GM18511 (cell line): ENCODE measurements at regions not wholly inside any gene's neighbourhood (a gene's known extent, or its start where the extent isn't known, plus 50 kb on each side); places are given as distances from the start of the nearest gene placed in this dataset.

Source experiments
- ATAC-seq: cut with Tn5 transposase; IDR thresholded peaks from one replicate; pipeline ENCODE4 v1.9.1; 2021; ENCODE audit warnings: mild to moderate bottlenecking, moderate library complexity; ENCODE audit not compliant: unreplicated experiment

DNA sequence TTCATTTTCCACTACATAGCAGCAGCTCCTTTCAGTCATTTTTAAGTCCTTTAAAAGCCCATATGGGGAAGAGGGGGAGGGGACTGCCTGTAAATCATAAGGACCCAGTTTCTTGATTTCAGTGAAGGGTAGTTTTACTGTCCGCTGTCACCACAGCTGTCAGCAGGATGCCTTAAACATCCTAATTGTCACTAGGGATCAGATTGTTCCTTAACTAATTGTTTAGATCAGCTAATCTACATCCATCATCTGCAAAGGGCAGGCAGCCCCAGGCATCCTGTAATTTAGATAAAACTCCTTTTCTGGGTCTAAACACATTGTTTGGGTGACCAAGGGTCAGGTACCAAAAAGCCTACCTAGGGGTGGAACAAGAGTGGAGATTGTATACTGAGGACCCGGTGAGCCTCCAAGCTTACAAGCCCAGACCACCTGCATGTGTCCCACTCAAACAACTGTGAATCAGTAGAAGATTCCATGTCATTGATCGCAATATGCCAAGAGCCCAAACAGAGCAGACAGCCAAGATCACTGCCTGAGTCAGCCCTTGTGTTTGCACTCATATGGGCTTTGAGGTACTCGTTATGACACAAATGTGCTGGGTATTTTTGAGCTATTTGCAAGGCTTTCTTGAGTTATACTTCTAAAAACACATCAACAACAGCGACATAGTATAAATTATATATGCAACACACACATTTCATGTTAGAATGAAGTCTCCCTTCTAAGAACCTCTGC lies 198.7 kb upstream of the CEP162 start:
- ATAC-seq, result no peak

DNA sequence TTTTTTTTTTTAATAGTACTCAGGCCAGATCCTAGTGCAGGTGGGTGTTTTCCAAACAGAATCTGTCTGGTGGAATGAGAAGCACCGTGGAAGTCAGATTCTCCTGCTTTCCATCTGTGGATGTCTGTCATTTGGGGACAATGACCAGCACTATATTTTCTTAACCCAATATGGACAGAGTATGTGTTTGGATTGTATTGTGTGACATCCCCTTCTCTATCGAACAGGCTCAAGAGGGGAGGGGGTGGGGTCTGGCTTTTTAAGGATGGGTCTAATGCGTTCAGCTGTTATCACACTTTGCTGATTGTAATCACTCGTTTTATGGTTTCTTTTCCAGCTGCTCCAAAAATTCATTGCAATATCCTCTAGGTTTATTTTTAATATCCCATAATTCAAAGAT lies 197.5 kb upstream of the CEP162 start:
- ATAC-seq, result no peak

DNA sequence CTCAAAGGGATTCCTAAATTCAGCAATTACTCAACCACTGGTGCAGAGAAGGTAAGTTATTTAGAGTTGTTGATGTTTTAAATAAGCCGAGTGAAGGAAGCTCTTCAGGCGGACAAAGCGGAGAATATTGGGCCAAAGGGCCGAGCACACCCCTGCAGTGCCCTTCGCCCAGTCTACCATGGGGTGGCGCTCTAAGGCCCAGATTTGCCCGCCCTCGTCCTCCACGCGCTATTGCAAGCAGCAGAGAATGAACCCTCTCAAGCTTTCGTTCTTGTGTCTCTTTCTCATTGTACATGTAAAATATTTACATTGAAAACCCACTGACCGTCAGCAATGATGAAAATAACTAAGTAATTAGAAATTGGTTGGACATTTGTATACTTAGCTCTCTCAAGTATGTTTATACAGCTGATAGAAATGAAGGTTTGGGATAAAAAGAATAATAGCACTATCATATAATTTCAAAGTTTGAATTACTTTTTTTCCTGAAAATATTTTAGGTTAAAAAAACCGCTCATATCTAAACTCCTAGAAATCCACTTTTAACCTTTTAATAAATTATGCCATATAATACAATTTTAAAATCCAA lies 195.0 kb upstream of the CEP162 start:
- ATAC-seq, result peak; percentile 82

DNA sequence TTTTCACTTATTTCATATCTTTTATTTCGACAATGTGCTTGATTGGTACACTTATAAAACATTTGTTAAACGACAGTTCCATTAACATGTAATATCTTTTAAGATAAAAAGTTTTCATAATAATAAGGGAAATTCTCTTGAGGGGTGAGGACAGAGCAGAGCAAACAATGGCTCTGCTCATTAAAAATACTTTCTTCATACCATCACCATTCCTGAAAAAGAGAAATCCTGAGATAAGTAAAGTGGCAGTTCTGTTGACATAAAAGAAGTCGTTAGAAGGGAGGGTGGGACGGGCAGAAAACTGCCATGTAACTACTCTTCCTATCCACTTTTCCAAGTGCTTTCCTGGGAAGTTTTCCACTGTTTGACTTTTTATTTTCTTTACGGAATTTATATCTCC lies 193.6 kb upstream of the CEP162 start:
- ATAC-seq, result no peak

DNA sequence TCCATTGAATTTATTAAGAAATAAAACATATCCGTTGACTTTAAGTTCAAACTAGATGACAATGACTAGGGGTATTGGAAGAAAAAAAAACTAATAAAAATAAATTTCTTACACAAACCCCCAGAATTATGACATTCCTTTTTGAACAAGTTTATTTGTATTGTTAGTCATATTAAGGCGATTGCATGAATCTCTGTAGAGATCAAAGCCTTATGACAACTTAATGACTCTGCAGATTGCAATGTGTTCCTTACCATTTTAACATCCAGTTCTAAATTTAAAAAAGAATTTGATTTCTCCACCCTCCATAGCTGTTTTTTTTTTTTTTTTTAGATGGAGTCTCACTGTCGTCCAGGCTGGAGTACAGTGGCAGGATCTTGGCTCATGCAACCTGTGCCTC lies 189.8 kb upstream of the CEP162 start:
- no peak for ATAC-seq

DNA sequence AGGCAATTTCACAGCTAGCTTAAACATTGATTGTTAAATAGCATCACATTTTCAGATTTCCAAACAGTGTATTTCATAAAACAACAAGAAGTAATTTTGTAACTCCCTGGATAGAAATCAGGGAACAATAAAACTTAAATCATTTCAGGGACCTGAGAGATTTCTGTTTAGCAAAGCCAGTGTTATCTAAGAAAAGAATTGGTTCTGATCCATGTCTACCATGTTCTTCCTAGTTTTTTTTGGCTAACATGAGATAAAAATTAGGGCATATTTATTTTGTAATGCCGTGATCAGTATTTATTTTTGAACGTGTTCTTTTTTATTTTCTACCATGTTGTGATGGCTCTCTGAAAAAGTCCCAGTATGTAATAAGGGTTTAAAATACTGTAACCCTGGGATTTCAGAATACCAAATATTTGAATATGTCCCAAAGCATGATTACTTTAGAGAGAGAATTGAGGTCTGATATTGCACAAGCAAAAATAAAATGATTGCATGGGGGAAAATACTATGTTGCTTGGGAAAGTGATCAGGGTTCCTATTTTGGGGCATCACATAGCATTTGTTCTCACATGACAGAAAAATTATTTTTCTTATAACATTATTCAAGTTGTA lies 188.7 kb upstream of the CEP162 start:
- ATAC-seq, result no peak

DNA sequence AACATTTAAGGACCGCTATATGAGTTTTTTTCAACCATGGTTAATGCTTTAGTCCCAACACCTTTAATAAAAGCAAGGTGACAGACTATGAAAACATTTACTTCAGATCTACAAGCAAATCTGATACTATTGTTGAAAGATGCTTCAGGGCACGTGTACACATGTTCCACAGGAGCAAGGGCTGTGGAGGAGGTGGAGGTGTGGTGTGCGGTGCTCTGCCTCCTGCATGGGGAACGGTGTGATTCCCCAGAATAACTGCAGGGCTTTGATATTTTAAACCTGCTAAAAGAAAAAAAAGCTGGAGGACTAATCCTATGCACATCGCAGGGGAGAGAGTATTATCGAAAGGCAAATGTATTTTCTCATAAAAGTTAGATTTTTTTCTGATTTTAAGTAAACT lies 188.1 kb upstream of the CEP162 start:
- ATAC-seq, result no peak

DNA sequence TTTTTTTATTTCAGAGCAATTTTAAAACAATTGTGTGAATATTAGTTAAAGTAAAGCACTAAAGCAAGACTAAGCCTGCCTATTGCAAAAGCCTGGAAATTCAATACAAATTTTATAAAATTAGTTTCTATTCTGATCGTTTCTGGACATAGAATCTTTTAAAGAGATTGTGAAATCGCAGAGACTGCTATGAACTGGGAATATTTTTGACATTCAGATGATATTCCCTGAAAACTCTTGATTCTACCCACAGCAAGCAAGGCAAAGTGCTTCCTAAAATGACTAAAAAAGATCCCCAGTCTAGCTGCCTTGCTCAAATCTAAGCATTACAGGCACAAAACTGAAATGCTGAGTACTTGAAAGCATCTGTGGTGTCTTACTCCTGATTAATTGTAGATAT lies 187.6 kb upstream of the CEP162 start:
- no peak for ATAC-seq

DNA sequence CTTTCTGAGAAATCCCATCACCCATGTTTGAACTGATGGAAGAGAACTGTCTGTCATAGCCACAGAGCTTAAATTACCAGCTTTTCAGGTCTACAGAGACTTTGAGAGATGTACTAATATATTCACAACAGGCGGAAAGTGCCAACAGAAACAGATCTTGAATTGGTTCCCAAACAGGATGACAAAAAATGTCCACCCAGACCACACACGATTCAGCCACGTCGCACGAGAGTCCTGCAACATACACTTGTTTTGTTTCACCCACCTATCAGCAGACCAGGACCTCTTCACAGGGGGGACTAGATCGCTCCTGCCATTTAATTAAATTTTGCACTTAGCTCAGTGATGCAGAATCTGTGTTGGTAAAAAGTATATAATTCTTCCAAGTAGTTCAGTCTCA lies 187.1 kb upstream of the CEP162 start:
- no peak for ATAC-seq

DNA sequence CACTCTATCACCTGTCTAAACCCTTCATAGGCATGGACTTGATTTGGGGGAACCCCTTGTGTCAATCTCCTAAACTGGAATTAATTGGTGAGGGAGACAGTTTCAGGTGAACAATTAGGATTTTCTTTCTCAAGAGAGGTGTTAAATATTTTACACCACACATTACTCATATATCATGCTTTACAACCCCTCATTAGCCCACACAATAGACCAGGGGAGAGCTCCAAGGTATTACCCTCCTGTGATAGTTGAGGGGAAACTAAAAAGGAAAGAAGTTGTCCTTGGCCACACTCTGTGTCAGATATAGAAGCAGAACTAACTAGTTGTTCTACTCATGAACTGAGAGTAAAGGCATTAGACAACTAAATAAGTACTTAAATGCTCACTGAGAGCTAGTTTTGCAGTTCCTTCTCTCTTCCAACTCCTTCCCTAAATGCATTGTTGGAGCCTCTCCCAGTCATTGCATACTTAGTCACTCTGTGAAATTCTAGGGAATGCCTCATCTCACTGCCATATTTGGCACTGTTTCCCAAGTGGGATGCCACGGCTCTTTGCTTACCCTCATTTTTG lies 183.7 kb upstream of the CEP162 start:
- no peak for ATAC-seq

DNA sequence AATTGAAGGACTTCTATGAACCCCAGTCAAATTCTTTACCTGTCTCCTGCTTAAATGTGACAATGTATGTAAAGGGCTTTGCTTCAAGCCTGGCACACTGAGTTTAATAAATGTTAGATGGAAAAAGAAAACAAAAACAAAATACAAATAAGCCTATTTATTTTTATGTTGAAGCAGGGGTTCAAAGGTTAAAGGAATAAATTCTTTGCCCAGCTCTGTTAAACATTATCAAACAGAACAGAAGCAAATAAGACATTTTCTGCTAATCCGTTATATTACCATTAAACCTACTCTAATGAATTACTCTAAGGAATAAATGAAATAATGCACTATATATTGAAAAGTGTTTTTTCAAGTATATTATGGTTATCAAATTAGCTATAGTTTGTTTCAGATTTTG lies 182.5 kb upstream of the CEP162 start:
- no peak for ATAC-seq

DNA sequence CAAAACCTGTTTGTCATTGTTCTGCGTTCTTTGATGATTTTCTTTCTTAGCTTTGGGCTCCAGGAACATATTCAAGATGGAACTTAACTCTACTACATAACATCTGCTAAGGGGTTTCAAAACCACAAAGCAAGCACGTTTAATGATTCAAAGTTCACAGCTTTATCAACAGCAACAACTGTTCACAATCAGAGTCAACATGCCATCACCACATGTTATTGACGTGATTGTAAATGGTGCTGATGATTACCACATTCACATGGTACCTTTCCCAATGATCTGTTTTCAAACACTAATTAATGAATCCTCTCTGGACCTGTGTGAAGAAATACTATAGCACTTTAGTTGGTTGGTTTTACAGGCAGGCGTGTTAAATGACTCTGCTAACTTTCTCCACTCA lies 180.6 kb upstream of the CEP162 start:
- ATAC-seq, result no peak

DNA sequence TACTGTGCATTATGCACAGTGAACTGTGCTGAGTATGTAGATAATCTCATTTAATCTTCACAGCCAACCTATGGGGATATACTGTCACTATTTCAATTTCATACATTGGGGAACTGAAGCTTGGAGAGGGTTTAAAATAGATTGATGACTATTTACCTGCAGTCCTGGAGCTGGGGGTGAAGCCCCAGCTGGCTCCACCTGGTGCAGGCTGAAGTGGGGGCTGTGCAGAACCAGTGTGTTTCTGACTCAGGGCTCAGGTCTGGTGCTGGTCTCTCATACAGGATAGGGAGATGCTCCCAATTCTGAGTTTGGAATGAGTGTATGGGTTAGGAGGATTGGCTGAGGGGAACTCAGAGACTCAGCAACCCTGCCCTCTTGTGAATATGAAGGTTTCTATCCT lies 176.1 kb upstream of the CEP162 start:
- no peak for ATAC-seq

DNA sequence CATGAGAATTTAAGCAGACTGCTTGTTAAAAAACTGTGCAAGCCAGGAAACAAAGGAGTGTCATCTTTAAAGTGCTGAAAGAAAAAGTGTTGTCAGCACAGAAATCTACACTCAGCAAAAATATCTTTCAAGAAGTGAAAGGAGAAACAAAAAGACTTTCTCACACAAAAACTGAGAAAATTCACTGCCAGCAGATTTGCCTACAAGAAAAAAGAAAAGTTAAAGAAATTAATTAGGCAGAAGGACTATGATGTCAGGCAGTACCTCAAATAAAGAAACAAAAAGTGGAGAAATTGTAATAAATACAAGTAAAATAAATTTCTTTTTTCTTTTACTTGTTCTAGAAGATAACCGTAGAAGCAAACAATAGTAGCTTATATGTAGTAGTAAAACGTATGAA lies 171.6 kb upstream of the CEP162 start:
- ATAC-seq, result no peak

DNA sequence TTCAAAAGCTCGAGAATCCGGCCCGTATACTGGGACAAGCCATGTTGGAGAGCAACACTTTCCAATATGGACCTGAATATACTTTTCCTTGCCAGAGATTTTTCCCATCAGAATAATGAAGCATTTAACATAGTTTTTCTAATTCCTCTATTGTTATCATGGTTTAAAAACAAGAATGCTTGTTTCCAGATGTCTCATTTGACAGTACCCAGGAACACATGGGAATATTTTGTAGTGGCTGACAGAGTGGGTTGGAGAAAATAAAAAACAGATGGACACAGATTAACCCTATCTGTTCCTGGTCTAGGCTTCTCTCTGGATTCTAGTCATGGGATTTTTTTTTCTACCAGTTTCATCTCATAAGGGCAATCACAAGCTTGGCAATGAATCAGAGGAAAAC lies 164.8 kb upstream of the CEP162 start:
- no peak for ATAC-seq

DNA sequence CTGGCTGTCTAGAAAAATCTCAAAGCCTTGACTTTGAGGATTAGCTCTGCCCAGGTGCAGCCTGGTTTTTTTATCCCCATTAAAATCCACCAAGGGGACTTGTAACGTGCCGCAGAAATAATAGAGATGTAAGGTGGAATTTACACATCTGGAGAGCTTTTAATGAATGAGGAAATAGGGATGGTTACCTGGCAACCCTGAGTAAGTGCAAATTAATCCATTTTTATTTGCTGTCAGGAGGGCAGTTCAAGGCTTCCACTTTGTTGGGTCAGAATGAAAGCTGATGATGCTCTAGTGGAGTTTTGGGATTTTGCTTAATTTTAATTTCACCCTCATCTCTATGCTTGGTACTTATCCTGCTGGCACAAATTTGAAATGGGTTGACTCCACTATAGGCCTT lies 163.4 kb upstream of the CEP162 start:
- no peak for ATAC-seq

DNA sequence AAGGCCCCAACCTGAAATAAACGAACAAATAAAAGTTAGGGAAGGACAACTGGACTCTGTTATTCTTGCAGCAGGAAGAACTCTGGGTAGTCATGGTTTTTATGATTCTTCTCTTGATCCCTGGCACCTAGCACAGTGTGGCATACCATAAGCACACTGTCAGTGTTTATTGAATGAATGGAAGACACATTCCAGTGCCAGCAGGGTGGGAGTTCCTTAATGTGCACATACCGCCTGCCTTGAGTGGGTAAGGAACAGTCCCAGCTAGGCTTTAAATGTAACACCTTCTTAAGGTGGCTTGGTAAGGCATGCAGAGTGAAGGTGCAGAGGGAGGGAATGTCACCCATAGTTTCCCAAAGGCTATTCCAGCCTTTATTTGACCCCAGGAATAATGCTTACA lies 162.9 kb upstream of the CEP162 start:
- no peak for ATAC-seq

DNA sequence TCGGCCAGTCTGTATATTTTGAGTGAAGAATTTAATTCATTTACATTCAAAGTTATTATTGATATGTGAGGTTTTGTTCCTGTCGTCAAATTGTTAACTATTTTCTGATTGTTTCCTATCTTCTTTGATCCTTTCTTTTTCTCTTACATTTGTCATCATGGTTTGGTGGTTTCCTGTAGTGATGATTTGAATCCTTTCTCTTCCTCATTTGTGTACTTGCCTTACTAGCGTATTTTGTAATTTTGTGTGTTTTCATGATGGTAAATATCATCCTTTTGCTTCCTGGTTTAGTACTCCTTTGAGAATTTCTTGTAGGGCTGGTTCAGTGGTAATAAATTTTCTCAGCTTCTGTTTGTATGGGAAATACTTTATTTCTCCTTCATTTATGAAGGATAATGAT lies 151.7 kb upstream of the CEP162 start:
- ATAC-seq, result no peak

DNA sequence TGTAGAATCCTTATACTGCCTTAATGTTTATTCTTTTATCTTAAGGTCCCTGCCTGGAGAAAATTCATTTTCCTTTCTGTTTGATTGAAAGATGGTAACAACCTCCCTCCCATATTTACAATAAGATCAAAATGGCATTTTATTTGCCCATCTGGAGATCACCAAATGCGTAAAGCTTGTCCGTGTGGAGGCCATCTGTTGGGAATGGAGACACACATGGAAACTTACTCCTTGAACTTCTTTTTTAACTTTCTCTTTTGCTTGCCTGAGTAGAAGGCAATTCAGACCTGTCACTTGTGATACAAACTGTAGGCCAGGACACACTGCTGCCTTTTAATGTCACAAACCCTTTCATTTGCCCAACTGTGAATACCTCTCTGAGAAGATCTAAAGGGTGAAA lies 144.8 kb upstream of the CEP162 start:
- no peak for ATAC-seq

DNA sequence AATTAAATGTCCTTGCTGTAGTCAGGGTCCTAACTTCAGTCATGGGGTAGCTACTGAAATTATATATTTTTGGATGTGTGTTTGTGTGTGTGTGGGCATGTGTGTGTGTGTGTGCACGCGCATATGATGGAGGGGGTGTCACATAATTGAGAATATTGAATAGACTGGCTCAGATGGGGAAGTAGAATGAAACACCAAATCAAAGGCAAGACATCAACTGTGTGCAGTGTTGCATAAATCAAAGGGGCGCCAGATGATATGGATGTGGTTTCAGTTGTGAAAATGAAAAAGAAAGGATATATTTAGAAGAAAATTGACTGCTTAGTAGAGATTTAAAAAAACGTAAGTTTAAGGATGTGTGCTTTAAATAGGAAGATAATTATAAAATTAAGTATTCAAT lies 144.2 kb upstream of the CEP162 start:
- ATAC-seq, result no peak

DNA sequence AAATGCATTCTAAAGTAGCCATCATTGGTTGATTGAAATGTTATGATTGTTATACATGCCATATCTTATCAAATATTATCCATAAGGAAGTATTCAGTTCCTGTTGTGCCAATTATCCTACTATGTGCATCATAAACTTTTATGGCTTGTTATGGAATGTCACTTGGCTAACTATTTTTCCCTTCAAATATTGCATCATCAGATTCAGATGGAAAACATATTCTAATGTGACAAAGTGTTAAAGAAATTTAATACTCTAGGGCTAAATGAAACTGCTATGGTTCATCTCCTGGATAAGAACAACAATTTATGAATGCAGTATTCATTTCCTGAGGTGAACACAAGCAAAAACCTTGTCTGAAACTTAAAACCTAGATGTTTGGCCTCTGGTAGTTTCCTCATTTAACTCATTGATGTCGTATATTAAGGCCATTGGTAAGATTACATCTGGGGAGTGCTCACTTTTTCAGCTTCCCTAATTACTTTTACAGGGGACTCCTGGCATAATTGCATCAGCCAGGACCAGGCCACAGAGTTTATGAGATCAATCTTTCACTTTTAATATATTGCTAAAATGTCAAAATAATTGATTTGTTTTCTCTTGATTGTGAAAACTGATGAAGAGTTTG lies 134.9 kb upstream of the CEP162 start:
- ATAC-seq, result no peak
